Glomerular visceral epithelial cell (primary cell): ENCODE measurements at regions not wholly inside any gene's neighbourhood (a gene's known extent, or its start where the extent isn't known, plus 50 kb on each side); places are given as distances from the start of the nearest gene placed in this dataset.

Experiments used
- DNase-seq: peaks from one replicate; pipeline ENCODE4 v3.0.0-alpha.2; 2016; ENCODE audit errors: extremely low spot score

- DNase-seq: no peak
Measured at GRCh38 chr17:27973258-27974044, 69.0 kb upstream of the NLK start.

GRCh38 chr17:27974045-27974436 lies 68.4 kb upstream of the NLK start:
- no peak for DNase-seq

- no peak for DNase-seq
Measured at GRCh38 chr17:27974531-27975145, 67.8 kb upstream of the NLK start.

DNA sequence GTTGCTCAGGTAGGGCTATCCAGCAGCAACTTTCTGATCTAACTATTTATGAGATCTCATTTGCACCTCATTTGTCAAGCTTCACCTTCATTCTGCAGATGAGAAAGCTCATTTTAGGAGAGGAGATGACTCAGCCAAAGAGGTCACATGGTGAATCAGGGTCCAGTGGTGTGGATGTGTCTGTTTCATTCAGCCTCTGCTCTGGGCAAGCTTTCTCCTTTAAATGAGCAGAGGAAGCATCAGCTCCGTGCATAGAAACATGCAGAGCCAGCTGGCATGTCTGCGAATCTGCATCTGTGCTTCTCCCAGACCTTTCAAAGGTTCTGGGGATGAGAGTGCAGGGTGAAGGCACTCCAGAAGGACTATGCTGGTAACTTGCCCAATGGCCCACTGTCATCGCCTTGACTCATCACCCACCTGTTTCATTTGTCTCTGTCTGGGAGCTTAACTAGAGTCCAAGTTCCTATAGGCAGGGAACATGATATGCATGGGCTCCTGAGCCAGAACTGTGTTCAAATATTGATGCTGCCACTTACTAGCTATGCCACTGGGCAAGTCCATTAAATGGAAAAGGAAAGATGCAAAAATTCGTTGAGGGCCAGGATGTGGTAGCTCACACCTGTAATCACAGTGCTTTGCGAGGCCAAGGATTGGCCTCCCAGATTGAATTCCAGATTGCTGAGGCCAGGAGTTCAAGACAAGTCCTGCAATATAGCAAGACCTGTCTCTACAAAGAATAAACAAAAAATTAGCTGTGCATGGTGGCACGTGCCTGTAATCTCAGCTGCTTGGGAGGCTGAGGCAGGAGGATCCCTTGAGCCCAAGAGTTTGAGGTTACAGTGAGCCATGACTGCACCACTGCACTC lies 67.1 kb upstream of the NLK start:
- peak; percentile 41 for DNase-seq

DNA sequence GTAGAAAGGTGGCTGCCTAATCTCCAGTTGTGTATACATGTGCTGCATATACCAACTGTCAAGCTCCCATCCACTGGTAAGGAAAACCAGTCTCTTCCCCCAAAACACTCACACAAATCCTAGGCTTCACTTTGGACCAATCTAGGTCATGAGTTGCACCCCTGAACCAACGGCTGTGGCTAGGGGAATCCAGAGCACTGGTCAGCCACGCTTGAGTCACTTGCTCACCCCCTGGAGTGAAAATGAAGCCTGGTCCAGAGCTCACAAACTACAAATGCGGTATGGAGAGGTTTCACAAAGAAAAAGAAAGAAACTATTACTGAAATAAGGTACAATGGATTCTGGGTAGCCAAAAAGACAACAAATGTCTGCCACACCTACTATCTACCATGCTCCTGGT lies 66.1 kb upstream of the NLK start:
- DNase-seq: peak; percentile 53

- DNase-seq: no peak
Measured at GRCh38 chr17:27977751-27978688, 64.5 kb upstream of the NLK start.

GRCh38 chr17:27978689-27979175 lies 63.7 kb upstream of the NLK start:
- no peak for DNase-seq

DNA sequence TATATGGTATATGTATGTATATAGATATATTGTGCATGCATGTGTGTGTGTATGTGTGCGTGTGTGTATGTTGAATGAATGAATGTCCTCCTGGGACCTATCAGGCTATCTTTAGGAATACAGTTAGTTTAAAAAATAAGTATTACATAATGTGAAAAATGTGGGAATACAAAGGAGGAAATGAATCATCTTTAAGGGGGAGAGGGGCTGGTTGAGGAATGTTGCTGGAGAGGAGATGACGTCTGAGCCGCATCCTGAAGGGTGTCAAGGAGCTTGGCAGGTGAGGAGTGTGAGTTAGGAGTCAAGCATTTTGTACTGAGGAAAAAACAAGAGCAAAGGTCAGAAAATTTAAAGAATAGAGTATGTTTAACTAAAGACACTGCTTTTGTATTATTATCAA lies 62.4 kb upstream of the NLK start:
- DNase-seq: peak; percentile 73

- DNase-seq: no peak
Measured at GRCh38 chr17:27981978-27982377, 60.5 kb upstream of the NLK start.

DNA sequence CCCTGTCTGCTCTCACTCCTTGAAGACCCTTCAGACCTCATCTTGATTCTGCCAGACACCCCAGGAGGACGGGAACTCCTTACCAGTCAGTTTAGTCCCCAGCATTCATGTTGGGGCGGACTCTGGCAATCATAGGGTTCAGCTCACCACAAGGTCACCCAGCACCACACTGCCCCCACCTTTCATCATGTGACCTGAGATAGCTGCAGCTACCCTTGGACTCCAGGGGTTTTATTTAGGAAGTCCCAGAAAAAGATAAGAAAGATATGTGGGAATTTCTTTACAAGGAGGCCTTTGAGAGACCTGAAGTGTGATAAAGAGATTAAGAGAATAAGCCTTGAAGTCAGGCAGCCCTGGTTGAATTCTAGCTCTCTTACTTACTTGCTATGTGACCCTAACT lies 59.8 kb upstream of the NLK start:
- no peak for DNase-seq

- DNase-seq: no peak
Measured at GRCh38 chr17:27983853-27984252, 58.6 kb upstream of the NLK start.

GRCh38 chr17:27984404-27984803 lies 58.1 kb upstream of the NLK start:
- no peak for DNase-seq

- DNase-seq: no peak
Measured at GRCh38 chr17:27984816-27985215, 57.7 kb upstream of the NLK start.

- DNase-seq: no peak
Measured at GRCh38 chr17:27985306-27985705, 57.2 kb upstream of the NLK start.

DNA sequence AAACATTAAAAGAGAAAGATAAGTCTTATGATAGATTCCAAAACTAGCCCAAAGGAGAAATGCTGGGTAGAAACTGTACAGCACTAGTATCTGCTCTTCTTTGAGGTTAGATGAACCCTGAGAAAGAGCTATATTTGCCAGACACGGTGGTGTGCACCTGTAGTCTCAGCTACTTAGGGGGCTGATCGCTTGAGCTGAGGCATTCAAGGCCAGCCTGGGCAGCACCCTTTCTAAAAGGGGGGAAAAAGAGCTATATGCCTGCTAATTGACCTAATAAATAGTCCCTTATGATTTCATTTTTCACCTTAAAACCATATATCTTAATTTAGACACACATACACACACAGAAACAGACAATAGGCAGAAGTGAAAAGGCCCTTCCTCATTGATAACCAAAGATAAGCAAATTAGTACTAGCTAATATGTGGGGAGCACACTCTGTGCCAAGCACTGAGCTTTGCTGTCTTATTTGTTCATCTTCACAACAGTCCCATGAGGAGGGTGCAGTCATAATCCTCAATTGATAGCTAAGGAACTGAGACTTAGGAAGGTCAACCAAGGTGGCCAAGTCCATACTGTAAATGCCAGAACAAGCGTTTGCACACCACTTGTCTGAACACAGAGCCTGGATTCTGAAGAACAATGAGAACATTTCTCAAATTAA lies 56.6 kb upstream of the NLK start:
- no peak for DNase-seq

- no peak for DNase-seq
Measured at GRCh38 chr17:27986805-27987684, 55.4 kb upstream of the NLK start.

DNA sequence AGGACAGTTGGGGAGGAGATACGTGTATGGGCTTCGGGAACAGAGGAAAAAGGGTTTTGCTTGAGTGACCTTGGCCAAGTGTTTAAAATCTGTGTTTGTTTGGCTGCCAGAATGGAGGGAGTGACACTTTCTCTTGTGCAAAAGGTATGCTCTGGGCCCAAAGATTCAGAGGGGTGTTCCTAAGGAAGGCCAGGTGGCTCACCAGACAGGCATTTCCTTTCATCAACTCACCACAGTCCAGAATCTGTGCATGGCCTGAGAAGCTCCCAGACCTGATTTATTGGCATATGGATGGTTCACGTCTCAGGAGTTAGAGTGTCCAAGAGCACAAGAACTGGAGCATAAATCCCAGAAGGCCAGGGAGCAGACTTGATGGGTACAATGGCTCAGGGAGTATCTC lies 53.4 kb upstream of the NLK start:
- peak; percentile 23 for DNase-seq

- no peak for DNase-seq
Measured at GRCh38 chr17:27990100-27990499, 52.4 kb upstream of the NLK start.

DNA sequence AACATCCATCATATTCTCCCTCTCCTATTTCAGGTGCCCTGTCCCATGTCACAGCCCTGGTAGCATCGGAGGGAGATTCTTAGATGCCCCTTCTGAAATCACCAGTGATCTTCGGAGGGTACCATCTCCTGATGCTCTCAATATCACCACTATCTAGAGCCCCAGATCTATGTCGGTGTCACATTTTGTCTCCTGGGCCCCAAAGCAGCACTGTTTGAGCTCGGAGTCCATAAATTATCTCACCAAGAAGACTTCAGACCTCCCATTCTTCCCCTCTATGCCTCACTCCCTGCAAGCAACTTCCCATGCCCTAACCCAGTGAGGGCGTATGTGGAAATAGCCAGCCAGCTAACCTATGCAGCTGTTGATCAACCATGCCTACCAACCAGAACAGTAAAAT lies 51.5 kb upstream of the NLK start:
- no peak for DNase-seq

DNA sequence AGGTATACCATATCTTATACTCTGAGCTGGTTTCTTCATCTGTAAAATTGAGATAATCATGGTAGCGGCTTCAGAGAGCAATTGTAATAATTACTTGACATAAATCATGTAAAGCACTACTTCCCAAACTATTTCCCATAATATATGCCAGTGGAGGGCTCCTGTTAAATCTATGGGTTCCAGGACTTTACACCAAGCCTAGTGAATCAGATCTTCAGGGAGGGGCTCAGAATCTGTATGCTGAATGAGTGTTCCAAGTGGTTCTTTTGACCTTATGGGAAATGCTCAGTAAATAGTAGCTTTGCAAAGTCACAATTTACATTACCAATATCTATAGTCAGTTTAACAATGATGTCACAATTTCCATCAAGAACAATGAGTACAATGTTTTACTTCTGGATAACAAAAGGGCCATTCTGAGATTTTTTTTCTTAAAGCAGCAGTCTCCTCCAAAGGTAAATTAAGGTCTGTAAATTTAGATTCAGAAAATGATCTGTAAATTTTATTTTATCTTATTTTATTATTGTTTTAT lies 50.9 kb upstream of the NLK start:
- no peak for DNase-seq
